ENCODE measurements at regions not wholly inside any gene's neighbourhood (a gene's known extent, or its start where the extent isn't known, plus 50 kb on each side); places are given as distances from the start of the nearest gene placed in this dataset.
A peak's percentile ranks its signal among the peaks of the same experiment; 100 is the strongest.

DNA sequence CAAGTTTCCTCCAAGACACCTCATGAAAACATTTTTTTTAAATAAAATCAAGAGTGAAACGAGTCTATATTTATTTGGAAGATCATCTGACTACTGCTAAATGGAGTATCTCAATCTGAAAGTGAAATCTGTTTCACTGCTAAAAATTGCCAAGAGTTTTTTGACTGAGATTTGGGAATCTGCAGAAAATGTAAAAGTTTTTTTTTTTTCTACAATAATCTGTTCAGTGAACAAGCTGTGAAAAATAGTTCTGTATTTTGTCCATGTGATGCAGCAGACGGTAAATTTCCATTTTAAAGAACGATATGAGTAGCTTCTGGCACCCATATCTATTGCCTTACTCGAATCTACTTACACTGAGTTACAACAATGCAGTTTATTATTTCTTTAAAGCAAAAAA lies 519.7 kb downstream of the PLCL1 start:
- DNase-seq (ENCODE audit: insufficient read length, low spot score) (no peak), FAIRE-seq (no peak)
- TF ChIP-seq TAF1 (IDR thresholded peaks at IDR 0.05; ENCODE audit: low read depth, low read length) (no peak), PAX5 (IDR thresholded peaks at IDR 0.05; ENCODE audit: insufficient read depth, low read length, severe bottlenecking) (no peak), POLR2AphosphoS5 (IDR thresholded peaks at IDR 0.05; ENCODE audit: low read depth, low read length) (no peak), POLR2A (IDR thresholded peaks at IDR 0.05; ENCODE audit: low read depth, low read length) (no peak)

DNA sequence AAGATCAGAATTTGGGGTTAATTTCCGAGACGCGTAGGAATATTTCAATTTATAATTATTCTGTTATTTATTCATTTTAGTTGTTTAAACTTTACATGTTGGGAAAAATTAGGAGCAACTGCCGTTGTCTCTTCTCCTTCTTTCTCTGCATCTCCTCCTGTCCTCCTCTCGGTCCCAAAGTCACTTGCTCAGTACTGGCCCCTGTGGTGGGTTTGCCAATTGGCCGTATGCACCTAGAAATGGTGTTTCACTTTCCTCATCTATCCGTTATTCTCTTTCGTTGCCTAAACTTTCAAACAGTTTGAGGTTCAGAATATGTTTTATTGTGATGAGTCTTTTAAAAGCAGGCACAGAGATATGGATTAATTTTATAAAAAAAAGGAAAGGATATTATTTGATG lies 517.9 kb downstream of the PLCL1 start:
- DNase-seq (ENCODE audit: insufficient read length, low spot score) (no peak), FAIRE-seq (no peak)
- TF ChIP-seq POLR2AphosphoS5 (IDR thresholded peaks at IDR 0.05; ENCODE audit: low read depth, low read length), result no peak
- TF ChIP-seq POU2F2 (IDR thresholded peaks at IDR 0.05; ENCODE audit: low read depth, low read length), result no peak
- TF ChIP-seq POLR2A (IDR thresholded peaks at IDR 0.05; ENCODE audit: low read depth, low read length), result no peak

DNA sequence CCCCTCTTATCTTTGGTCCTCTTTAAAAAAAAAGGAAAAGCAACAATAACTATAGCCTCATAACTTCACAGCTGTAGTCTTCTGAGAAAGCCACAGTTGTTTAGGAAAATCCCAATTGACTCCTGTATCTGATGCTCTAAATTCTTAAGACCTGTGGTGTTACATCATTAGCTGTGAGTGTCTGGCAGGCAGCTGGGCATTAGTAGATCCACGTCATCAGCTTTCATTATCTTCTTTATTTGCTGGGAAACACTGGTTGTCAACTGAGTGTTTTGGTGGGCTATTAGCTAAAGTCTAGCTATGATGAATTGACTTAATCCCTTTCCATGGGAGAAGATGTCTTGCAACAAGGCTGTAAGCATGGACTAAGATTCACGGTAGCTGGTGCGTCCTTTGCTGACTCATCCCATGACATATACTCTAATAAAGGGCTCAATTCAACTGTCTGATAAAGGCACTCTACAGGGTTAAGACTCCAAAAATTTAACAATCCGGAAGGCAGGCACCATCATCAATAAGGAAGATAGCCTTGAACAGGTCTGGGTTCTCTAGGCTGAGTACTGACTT lies 517.2 kb downstream of the PLCL1 start:
- DNase-seq (ENCODE audit: insufficient read length, low spot score) (no peak), FAIRE-seq (no peak)
- TF ChIP-seq POLR2AphosphoS5 (IDR thresholded peaks at IDR 0.05; ENCODE audit: low read depth, low read length), result no peak
- TF ChIP-seq POLR2A (IDR thresholded peaks at IDR 0.05; ENCODE audit: low read depth, low read length), result no peak

DNA sequence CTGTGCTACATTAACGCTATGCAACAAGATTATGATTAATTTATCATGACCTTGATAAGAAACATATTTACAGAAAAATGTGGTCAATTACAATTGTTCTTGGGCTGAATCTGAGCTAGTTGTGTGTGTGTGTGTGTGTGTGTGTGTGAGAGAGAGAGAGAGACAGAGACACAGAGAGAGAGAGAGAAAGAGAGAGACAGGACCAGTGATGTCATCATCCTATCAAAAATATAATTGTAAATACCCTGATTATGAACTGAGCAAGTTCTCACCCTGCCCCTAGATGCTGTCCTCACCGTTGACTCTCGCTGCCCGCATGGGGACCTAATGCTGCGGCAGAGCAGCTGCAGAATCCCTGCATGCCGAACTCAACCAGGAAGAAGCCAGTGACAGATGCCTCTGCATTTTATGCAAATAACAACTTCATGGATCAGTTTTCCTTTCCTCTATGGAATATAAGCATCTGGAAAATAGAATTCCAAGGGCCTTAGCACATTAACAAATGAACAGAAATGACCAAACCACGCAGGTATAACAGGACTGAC lies 512.5 kb downstream of the PLCL1 start:
- DNase-seq (ENCODE audit: insufficient read length, low spot score) (no peak), FAIRE-seq (no peak)
- TF ChIP-seq POLR2AphosphoS5 (IDR thresholded peaks at IDR 0.05; ENCODE audit: low read depth, low read length), result no peak

DNA sequence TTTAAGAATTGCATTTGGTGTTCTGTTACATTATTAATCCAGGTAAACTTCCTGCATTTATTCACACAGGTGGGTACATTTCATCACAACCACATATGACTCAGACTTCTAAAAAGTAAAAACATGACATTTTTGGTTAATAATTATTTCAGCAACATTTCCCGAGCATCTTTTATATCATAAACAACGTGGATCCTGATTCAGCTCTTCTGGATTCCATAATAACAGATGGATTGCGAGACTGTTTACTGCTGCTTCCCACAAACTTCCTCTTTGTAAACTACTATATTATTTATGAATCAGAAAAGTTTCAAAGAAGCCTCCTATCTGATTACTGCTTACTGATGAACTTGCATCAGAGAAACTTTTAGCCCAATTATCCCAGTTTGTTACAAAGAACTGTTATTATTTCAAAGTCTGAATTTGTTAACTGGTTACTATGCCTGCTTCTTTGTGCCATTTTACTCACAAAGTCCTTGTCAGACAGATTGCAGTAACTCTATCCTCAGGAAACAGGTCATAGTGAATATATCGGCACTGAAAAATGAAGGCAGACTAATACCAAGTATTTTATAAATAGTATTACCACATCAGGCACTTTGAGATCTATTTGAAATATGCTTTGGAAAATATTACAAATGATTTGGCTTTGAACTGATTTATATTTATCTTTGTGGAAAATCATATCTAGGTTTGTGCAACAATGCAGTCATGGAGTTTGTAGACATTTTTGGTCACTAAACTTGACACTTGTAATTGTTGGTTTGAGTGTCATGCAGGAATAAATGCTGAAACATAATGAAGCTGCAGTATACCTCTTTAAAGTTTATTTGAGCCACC lies 511.6 kb downstream of the PLCL1 start:
- FAIRE-seq (no peak), DNase-seq (ENCODE audit: insufficient read length, low spot score) (no peak)
- TF ChIP-seq POLR2AphosphoS5 (IDR thresholded peaks at IDR 0.05; ENCODE audit: low read depth, low read length), result no peak
- TF ChIP-seq PAX5 (IDR thresholded peaks at IDR 0.05; ENCODE audit: insufficient read depth, low read length, severe bottlenecking), result no peak
- TF ChIP-seq POLR2A (IDR thresholded peaks at IDR 0.05; ENCODE audit: low read depth, low read length), result no peak
- no peak for TF ChIP-seq SPI1 (IDR thresholded peaks at IDR 0.05; ENCODE audit: low read depth, low read length)
- no peak for TF ChIP-seq TAF1 (IDR thresholded peaks at IDR 0.05; ENCODE audit: low read depth, low read length)
- TF ChIP-seq POU2F2 (IDR thresholded peaks at IDR 0.05; ENCODE audit: low read depth, low read length), result no peak

DNA sequence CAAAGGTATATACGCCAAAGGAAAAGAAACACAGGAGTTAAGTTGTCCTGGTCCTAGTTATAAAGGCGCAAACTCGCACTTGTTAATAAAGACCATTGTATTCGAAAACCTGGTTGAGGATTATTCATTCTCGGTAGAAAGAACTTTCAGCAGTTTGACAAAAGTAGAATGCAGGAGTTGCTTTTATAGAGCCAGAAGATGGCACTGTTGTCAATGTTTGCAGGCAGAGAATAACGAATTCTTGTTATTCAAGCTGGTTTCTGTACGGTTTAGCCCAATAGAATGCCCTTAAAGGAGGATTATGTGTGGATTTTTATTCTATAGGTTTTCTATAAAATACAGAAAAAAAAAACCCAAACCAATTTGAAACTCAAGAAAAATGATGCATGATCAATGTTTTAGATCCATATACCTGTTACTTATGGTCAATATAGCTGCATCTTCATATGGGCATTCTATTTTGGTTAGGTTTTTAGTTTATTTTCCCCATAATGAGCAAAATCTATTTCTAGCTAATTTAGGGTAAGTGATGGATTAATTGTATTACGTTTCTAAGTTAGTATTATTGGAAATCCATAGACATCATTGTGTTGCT lies 510.3 kb downstream of the PLCL1 start:
- DNase-seq (ENCODE audit: insufficient read length, low spot score), result no peak
- no peak for TF ChIP-seq POLR2AphosphoS5 (IDR thresholded peaks at IDR 0.05; ENCODE audit: low read depth, low read length)
- TF ChIP-seq PAX5 (IDR thresholded peaks at IDR 0.05; ENCODE audit: insufficient read depth, low read length, severe bottlenecking), result no peak
- TF ChIP-seq POU2F2 (IDR thresholded peaks at IDR 0.05; ENCODE audit: low read depth, low read length), result no peak
- TF ChIP-seq SPI1 (IDR thresholded peaks at IDR 0.05; ENCODE audit: low read depth, low read length), result no peak
- no peak for TF ChIP-seq TAF1 (IDR thresholded peaks at IDR 0.05; ENCODE audit: low read depth, low read length)
- no peak for TF ChIP-seq POLR2A (IDR thresholded peaks at IDR 0.05; ENCODE audit: low read depth, low read length)
- no peak for FAIRE-seq

DNA sequence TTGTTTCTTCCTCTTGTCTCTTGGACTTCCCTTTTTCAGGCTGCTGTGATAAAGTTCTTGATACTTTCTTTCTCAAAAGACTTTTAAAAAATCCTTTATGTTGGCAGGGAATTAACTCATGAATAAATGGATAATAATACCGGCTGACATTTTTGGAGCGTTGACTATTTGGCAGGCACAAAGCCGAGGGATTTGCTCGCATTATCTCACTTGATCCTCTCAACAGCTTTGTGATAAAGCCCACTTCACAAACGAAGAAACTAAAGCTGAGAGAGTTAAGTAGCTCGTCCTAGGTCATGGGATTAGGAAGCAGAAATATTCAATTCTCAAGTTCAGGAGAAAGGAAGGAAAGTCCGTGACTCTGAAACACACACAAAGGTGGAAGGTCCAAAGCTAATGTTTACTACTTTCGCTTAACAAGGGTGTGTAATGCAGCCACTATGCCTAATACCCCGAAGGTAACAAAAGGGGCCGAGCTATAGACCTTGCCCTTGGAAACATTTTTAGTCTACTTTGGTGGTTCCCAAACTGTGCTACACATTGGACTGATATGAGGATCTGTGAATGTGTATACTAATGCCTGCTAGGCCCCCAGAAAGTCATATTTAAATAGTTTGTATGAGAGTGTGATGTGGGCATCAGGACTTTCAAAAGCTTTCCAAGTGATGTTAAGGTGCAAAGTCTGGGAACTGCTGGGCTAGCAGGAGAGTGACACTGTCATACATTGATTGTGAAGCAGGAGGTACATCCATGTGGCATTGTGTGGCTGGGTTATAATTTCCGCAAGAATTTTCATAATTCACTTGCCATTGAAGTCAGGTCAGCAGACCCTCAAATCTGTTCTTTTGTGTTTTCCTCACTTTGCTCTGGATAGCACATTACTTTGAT lies 508.4 kb downstream of the PLCL1 start:
- DNase-seq (ENCODE audit: insufficient read length, low spot score) (no peak), FAIRE-seq (no peak)
- TF ChIP-seq POLR2A (IDR thresholded peaks at IDR 0.05; ENCODE audit: low read depth, low read length), result no peak
- no peak for TF ChIP-seq POLR2AphosphoS5 (IDR thresholded peaks at IDR 0.05; ENCODE audit: low read depth, low read length)
- no peak for TF ChIP-seq PAX5 (IDR thresholded peaks at IDR 0.05; ENCODE audit: insufficient read depth, low read length, severe bottlenecking)
- TF ChIP-seq TAF1 (IDR thresholded peaks at IDR 0.05; ENCODE audit: low read depth, low read length), result no peak
- TF ChIP-seq POU2F2 (IDR thresholded peaks at IDR 0.05; ENCODE audit: low read depth, low read length), result no peak
- no peak for TF ChIP-seq SPI1 (IDR thresholded peaks at IDR 0.05; ENCODE audit: low read depth, low read length)

DNA sequence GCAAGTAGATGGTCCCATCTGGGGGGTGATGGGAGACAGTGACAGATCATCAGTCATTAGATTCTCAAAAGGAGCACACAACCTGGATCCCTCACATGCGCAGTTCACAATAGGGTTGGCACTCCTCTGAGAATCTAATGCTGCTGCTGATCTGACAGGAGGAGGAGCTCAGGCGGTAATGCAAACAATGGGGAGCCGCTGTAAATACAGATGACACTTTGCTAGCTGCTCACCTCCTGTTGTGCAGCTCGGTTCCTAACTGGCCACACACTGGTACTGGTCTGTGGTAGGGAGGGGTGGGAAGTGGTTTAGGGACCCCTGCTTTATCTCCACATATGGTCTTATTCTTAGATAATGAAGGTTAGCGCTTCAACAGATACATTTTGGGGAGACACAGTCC lies 506.6 kb downstream of the PLCL1 start:
- no peak for TF ChIP-seq POU2F2 (IDR thresholded peaks at IDR 0.05; ENCODE audit: low read depth, low read length)
- no peak for TF ChIP-seq SPI1 (IDR thresholded peaks at IDR 0.05; ENCODE audit: low read depth, low read length)
- DNase-seq (ENCODE audit: insufficient read length, low spot score) (no peak), FAIRE-seq (no peak)

GRCh38 chr2:198309673-198310280 lies 505.4 kb downstream of the PLCL1 start:
- no peak for DNase-seq (ENCODE audit: insufficient read length, low spot score)
- FAIRE-seq, result peak; percentile 69
- TF ChIP-seq POU2F2 (IDR thresholded peaks at IDR 0.05; ENCODE audit: low read depth, low read length) (no peak), PAX5 (IDR thresholded peaks at IDR 0.05; ENCODE audit: insufficient read depth, low read length, severe bottlenecking) (no peak), POLR2A (IDR thresholded peaks at IDR 0.05; ENCODE audit: low read depth, low read length) (no peak), POLR2AphosphoS5 (IDR thresholded peaks at IDR 0.05; ENCODE audit: low read depth, low read length) (no peak), SPI1 (IDR thresholded peaks at IDR 0.05; ENCODE audit: low read depth, low read length) (no peak), TAF1 (IDR thresholded peaks at IDR 0.05; ENCODE audit: low read depth, low read length) (no peak)

All from GM12891 (cell line).